Activated CD8-positive, alpha-beta T cell treated with anti-CD3 and anti-CD28 coated beads for 36 hours (primary cell): ENCODE measurements at regions not wholly inside any gene's neighbourhood (a gene's known extent, or its start where the extent isn't known, plus 50 kb on each side); places are given as distances from the start of the nearest gene placed in this dataset.

ENCODE experiments used
- ATAC-seq: fragments of 200-7000 bp; cut with Tn5 transposase; one replicate; pipeline ENCODE4 v1.10.0; 2021; ENCODE audit warnings: mild to moderate bottlenecking, moderate library complexity
- CTCF ChIA-PET: fragments of 350-600 bp; sonication (Branson Sonifier 250); formaldehyde crosslinking; loops from one replicate; lab custom pipeline; 2021; ENCODE audit warnings: antibody characterized with exemption; lab: Charles Lee
- POLR2A ChIA-PET: fragments of 350-600 bp; sonication (Branson Sonifier 250); formaldehyde crosslinking; loops from one replicate; lab custom pipeline; 2021; ENCODE audit warnings: antibody characterized with exemption; lab: Charles Lee
- DNase-seq: peaks from one replicate; pipeline ENCODE4 v3.0.0-alpha.2; 2020
- H3K27ac Mint-ChIP-seq: one replicate; pipeline ENCODE4 v1.8.0; 2021; ENCODE audit warnings: mild to moderate bottlenecking, mixed read lengths
- H3K27me3 Mint-ChIP-seq: one replicate; pipeline ENCODE4 v1.8.0; 2021; ENCODE audit warnings: mixed read lengths
- H3K36me3 Mint-ChIP-seq: one replicate; pipeline ENCODE4 v1.8.0; 2021; ENCODE audit warnings: low read depth, mixed read lengths
- H3K4me1 Mint-ChIP-seq: one replicate; pipeline ENCODE4 v1.8.0; 2021; ENCODE audit warnings: low read depth, mixed read lengths
- H3K4me3 Mint-ChIP-seq: one replicate; pipeline ENCODE4 v1.8.0; 2021; ENCODE audit warnings: mild to moderate bottlenecking, moderate library complexity, mixed read lengths
- H3K9me3 Mint-ChIP-seq: one replicate; pipeline ENCODE4 v1.8.0; 2021; ENCODE audit warnings: mixed read lengths
- CTCF ChIP-seq: fragments of 200-600 bp; IDR thresholded peaks from one replicate; pipeline ENCODE4 v1.8.0; 2022; ENCODE audit warnings: antibody characterized with exemption, mild to moderate bottlenecking
- intact Hi-C: fragments of 100-400 bp; cut with micrococcal nuclease; formaldehyde crosslinking; loops from one replicate; pipeline ENCODE4 v1.10.0; 2022

- ChIA-PET CTCF (interaction anchor here (0.5 kb wide), 1 partner anchor 743 kb away, joined by 5 read pairs; no protein-coding TSS in a partner anchor), POLR2A (no interaction called here)
- H3K27me3 Mint-ChIP-seq = peaks cover 5% of the 10 kb centered on the region
- intact Hi-C loops = no loop called here
- no peak for TF ChIP-seq CTCF
- no peaks in the 10 kb centered on the region for H3K4me1 Mint-ChIP-seq
- no peaks in the 10 kb centered on the region for H3K36me3 Mint-ChIP-seq
- H3K27ac Mint-ChIP-seq = no peak overlapping the region
- no peaks in the 10 kb centered on the region for H3K9me3 Mint-ChIP-seq
- DNase-seq (no peak), ATAC-seq (no peak)
- H3K4me3 Mint-ChIP-seq = no peak overlapping the region
These were observed 201.1 kb upstream of the CNR1 start for GRCh38 chr6:88367248-88367647.

GRCh38 chr6:88366672-88367071 lies 200.5 kb upstream of the CNR1 start:
- no peak overlapping the region for H3K27ac Mint-ChIP-seq

DNA sequence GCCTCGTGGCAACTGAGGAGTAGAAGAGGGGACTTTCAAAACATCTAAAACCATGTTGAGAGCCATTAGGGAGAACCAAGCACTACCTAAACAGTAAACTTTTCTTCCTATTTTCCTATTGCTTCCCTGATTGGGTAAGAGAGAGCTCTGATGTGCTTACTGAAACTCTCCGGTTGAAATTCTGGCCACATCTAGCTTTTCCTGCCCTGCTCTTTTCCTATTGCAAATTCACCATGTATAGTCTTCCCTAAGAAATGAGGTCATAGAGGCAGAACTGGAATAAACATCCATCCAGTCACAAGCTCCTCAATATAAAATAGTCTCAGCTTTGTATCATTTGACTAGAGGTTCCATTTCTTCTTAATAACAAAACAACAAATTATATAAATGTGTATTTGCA lies 199.5 kb upstream of the CNR1 start:
- ATAC-seq (no peak), DNase-seq (no peak)
- no peak for TF ChIP-seq CTCF
- CTCF ChIA-PET = no interaction called here
- Mint-ChIP-seq H3K36me3 (no peaks in the 10 kb centered on the region), H3K4me3 (no peak overlapping the region), H3K4me1 (no peaks in the 10 kb centered on the region), H3K9me3 (no peaks in the 10 kb centered on the region), H3K27ac (no peak overlapping the region), H3K27me3 (peaks cover 5% of the 10 kb centered on the region)
- POLR2A ChIA-PET = interaction anchor here (0.5 kb wide), 1 partner anchor 542 kb away, joined by 3 read pairs; no protein-coding TSS in a partner anchor
- intact Hi-C loops = no loop called here

More at GRCh38 chr6:88366672-88367071, 200.5 kb upstream of the CNR1 start:
- DNase-seq (no peak), ATAC-seq (no peak)
- Mint-ChIP-seq H3K27me3 (peaks cover 5% of the 10 kb centered on the region), H3K4me3 (no peak overlapping the region), H3K36me3 (no peaks in the 10 kb centered on the region), H3K9me3 (no peaks in the 10 kb centered on the region), H3K4me1 (no peaks in the 10 kb centered on the region)
- POLR2A ChIA-PET = no interaction called here
- no peak for TF ChIP-seq CTCF
- intact Hi-C loops = no loop called here
- CTCF ChIA-PET = interaction anchor here (0.5 kb wide), 1 partner anchor 743 kb away, joined by 5 read pairs; no protein-coding TSS in a partner anchor

GRCh38 chr6:88365230-88365629 lies 199.1 kb upstream of the CNR1 start:
- H3K4me1 Mint-ChIP-seq = no peaks in the 10 kb centered on the region
- DNase-seq (no peak), ATAC-seq (no peak)
- no peaks in the 10 kb centered on the region for H3K36me3 Mint-ChIP-seq
- CTCF ChIA-PET = no interaction called here
- no peak for TF ChIP-seq CTCF
- H3K27ac Mint-ChIP-seq = no peak overlapping the region
- intact Hi-C loops = no loop called here
- H3K9me3 Mint-ChIP-seq = no peaks in the 10 kb centered on the region
- no peak overlapping the region for H3K4me3 Mint-ChIP-seq
- peaks cover 5% of the 10 kb centered on the region for H3K27me3 Mint-ChIP-seq
- POLR2A ChIA-PET = interaction anchor here (0.5 kb wide), 1 partner anchor 542 kb away, joined by 3 read pairs; no protein-coding TSS in a partner anchor

DNA sequence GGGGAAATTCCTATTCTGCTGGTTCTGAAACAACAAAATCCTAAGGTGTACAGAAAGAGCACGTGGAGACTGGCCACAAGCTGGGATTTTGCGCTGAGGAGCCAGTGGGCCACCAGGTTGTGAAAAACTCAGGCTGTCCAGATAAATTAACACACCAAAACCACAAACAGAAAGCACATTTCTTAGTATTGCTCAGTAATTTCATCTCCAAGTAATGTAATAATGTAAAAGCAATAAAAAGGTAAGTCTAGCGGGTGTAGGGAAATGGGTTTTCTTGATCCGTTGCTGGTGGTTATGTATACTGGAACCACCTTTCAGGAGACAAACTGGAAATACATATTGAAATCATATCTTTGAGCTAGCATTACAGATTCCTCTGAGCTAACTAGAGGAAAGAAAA lies 195.6 kb upstream of the CNR1 start:
- peaks cover 1% of the 10 kb centered on the region for H3K27me3 Mint-ChIP-seq
- no peak for DNase-seq

More for the DNA sequence above, 195.6 kb upstream of the CNR1 start:
- Mint-ChIP-seq H3K27ac (no peak overlapping the region), H3K36me3 (no peaks in the 10 kb centered on the region), H3K4me3 (no peak overlapping the region), H3K4me1 (no peaks in the 10 kb centered on the region), H3K9me3 (no peaks in the 10 kb centered on the region)
- intact Hi-C loops = no loop called here
- CTCF ChIA-PET = no interaction called here
- no peak for TF ChIP-seq CTCF
- ATAC-seq = no peak
- POLR2A ChIA-PET = no interaction called here
